HCT116 (cell line): ENCODE measurements at regions not wholly inside any gene's neighbourhood (a gene's known extent, or its start where the extent isn't known, plus 50 kb on each side); places are given as distances from the start of the nearest gene placed in this dataset.

Experiments used
- ATAC-seq: fragments of 200-7000 bp; cut with Tn5 transposase; 2 replicates; pipeline ENCODE4 v1.9.1; 2020; ENCODE audit warnings: mild to moderate bottlenecking, moderate library complexity
- BruUV-seq: library from RNA; stranded (reverse); fragments of 400-500 nt; replicated peaks from 2 replicates; lab custom pipeline; 2021; lab: Mats Ljungman, UMichigan
- CTCF ChIA-PET: fragments of 300-600 bp; sonication (Branson Sonifier 250); formaldehyde crosslinking; loops from one replicate; lab custom pipeline; 2021; ENCODE audit warnings: antibody characterized with exemption; lab: Charles Lee
- POLR2A ChIA-PET: fragments of 300-600, 350-600 bp; sonication (Branson Sonifier 250); formaldehyde crosslinking; loops from one replicate; lab custom pipeline; 2021; ENCODE audit warnings: antibody characterized with exemption; lab: Charles Lee
- RAD21 ChIA-PET, 2 experiments: fragments of 300-600 bp; sonication (Branson Sonifier 250); formaldehyde crosslinking; loops; one replicate each; lab custom pipeline; 2023; ENCODE audit warnings: low total read pairs in 2 of 2; ENCODE audit not compliant: uncharacterized antibody in 2 of 2, unreplicated experiment in 2 of 2, low non-redundant PET in 1 of 2; lab: Charles Lee
- DNase-seq: peaks from one replicate; pipeline ENCODE4 v3.0.0-alpha.2; 2010; ENCODE audit warnings: low read depth, low spot score
- H2AFZ ChIP-seq: fragments of 200-600 bp; shearing (Covaris generic), sonication (generic); 2 replicates; pipeline ENCODE4 v1.6.1; 2017; ENCODE audit warnings: low read depth, mixed run types, mixed read lengths, antibody characterized with exemption, low read length; ENCODE audit not compliant: poor library complexity, severe bottlenecking
- H3K27ac ChIP-seq: 2 replicates; pipeline ENCODE4 v1.5.1; 2012; ENCODE audit warnings: low read depth, low read length
- H3K27me3 ChIP-seq: fragments of 200-600 bp; sonication (generic); 2 replicates; pipeline ENCODE4 v1.6.1; 2016; ENCODE audit warnings: mixed run types, low read length, mixed read lengths; ENCODE audit not compliant: insufficient read depth
- H3K36me3 ChIP-seq, 2 experiments: fragments of 200-500 bp in 1 of 2; fragments of 200-600 bp in 1 of 2; sonication (Bioruptor generic) in 1 of 2; sonication (generic) in 1 of 2; 2 replicates each; pipeline versions ENCODE4 v1.5.1 to v1.6.1; 2014 to 2016; ENCODE audit warnings: low read length in 2 of 2, inconsistent platforms in 1 of 2, mixed read lengths in 1 of 2, mixed run types in 1 of 2; ENCODE audit not compliant: insufficient read depth in 2 of 2, control insufficient read depth in 1 of 2
- H3K4me1 ChIP-seq, 2 experiments: fragments of 200-600 bp in 1 of 2; sonication (generic) in 1 of 2; 2 replicates each; pipeline versions ENCODE4 v1.5.1 to v1.6.1; 2012 to 2017; ENCODE audit warnings: low read length in 2 of 2, inconsistent platforms in 1 of 2, mild to moderate bottlenecking in 1 of 2, mixed read lengths in 1 of 2, mixed run types in 1 of 2, moderate library complexity in 1 of 2; ENCODE audit not compliant: insufficient read depth in 2 of 2, control insufficient read depth in 1 of 2
- H3K4me2 ChIP-seq: fragments of 200-600 bp; sonication (generic); 2 replicates; pipeline ENCODE4 v1.6.1; 2017; ENCODE audit warnings: mixed run types, low read length, mixed read lengths
- H3K4me3 ChIP-seq, 2 experiments: fragments of 200-600 bp in 1 of 2; sonication (generic) in 1 of 2; replicated peaks in 1 of 2; 2 replicates each; pipeline ENCODE4 v1.5.1; 2011 to 2016; ENCODE audit warnings: low read length in 2 of 2, control low read depth in 1 of 2, low read depth in 1 of 2, mild to moderate bottlenecking in 1 of 2, mixed read lengths in 1 of 2, mixed run types in 1 of 2
- H3K79me2 ChIP-seq: fragments of 200-600 bp; sonication (generic); 2 replicates; pipeline ENCODE4 v1.6.1; 2017; ENCODE audit warnings: mild to moderate bottlenecking, mixed run types, low read length, moderate library complexity, mixed read lengths; ENCODE audit not compliant: insufficient read depth
- H3K9ac ChIP-seq: fragments of 200-600 bp; sonication (generic); 2 replicates; pipeline ENCODE4 v1.6.1; 2016; ENCODE audit warnings: low read length, mixed read lengths
- H3K9me2 ChIP-seq: fragments of 200-600 bp; sonication (generic), shearing (Covaris generic); 2 replicates; pipeline ENCODE4 v1.6.1; 2017; ENCODE audit warnings: mixed run types, mild to moderate bottlenecking, moderate library complexity; ENCODE audit not compliant: insufficient read depth
- H3K9me3 ChIP-seq, 2 experiments: fragments of 200-500 bp in 1 of 2; fragments of 200-600 bp in 1 of 2; sonication (Bioruptor generic) in 1 of 2; sonication (generic) in 1 of 2; 2 replicates each; pipeline ENCODE4 v1.6.1; 2014 to 2017; ENCODE audit warnings: low read length in 2 of 2, mixed read lengths in 2 of 2, inconsistent platforms in 1 of 2, low read depth in 1 of 2, mild to moderate bottlenecking in 1 of 2, mixed run types in 1 of 2, moderate library complexity in 1 of 2; ENCODE audit not compliant: control insufficient read depth in 1 of 2, insufficient read depth in 1 of 2
- H4K20me1 ChIP-seq: fragments of 200-600 bp; sonication (generic), shearing (Covaris generic); 2 replicates; pipeline ENCODE4 v1.6.1; 2017; ENCODE audit warnings: mixed run types, mild to moderate bottlenecking, moderate library complexity; ENCODE audit not compliant: insufficient read depth
- ELF1 ChIP-seq: IDR thresholded peaks from 2 replicates; pipeline ENCODE4 v1.6.1; 2012; ENCODE audit warnings: low read depth, borderline replicate concordance
- EZH2phosphoT487 ChIP-seq: fragments of 200-600 bp; IDR thresholded peaks from 2 replicates; pipeline ENCODE4 v1.6.1; 2018; ENCODE audit warnings: antibody characterized with exemption, borderline replicate concordance
- POLR2A ChIP-seq: IDR thresholded peaks from 2 replicates; pipeline ENCODE4 v1.7.0; 2011; ENCODE audit warnings: borderline replicate concordance; ENCODE audit not compliant: insufficient read depth, insufficient read length; ENCODE audit errors: extremely low read depth
- POLR2AphosphoS5 ChIP-seq: IDR thresholded peaks from 2 replicates; pipeline ENCODE4 v1.6.1; 2011; ENCODE audit warnings: mild to moderate bottlenecking, low read depth, low read length, moderate library complexity
- RAD21 ChIP-seq: IDR thresholded peaks from 2 replicates; pipeline ENCODE4 v1.6.1; 2012; ENCODE audit warnings: low read depth, mild to moderate bottlenecking
- SRF ChIP-seq: IDR thresholded peaks from 2 replicates; pipeline ENCODE4 v1.6.1; 2012; ENCODE audit warnings: low read depth
- YY1 ChIP-seq: IDR thresholded peaks from 2 replicates; pipeline ENCODE4 v1.6.1; 2011; ENCODE audit warnings: low read length, low read depth, moderate library complexity, mild to moderate bottlenecking; ENCODE audit not compliant: insufficient replicate concordance; ENCODE audit errors: extremely low read depth
- ZNF274 ChIP-seq: fragments of 200-500 bp; sonication (Bioruptor generic); IDR thresholded peaks from 2 replicates; pipeline ENCODE4 v1.6.1; 2014; ENCODE audit warnings: mild to moderate bottlenecking, low read depth, low read length, inconsistent platforms
- intact Hi-C: fragments of 100-400 bp; cut with micrococcal nuclease; formaldehyde crosslinking; loops from 2 replicates; pipeline ENCODE4 v1.10.0; 2022
- TF ChIP-seq, protein P1 (sequence below), 3 experiments: fragments of 200-600 bp in 1 of 3; sonication (generic) in 1 of 3; IDR thresholded peaks in 2 of 3; conservative IDR thresholded peaks in 1 of 3; 2 replicates each; pipeline ENCODE4 v1.5.1; 2012 to 2017; ENCODE audit warnings: low read depth in 2 of 3, low read length in 2 of 3, antibody characterized with exemption in 1 of 3, borderline replicate concordance in 1 of 3, control low read depth in 1 of 3, mild to moderate bottlenecking in 1 of 3, mixed read lengths in 1 of 3, mixed run types in 1 of 3, moderate library complexity in 1 of 3; ENCODE audit not compliant: insufficient read depth in 1 of 3
- TF ChIP-seq, protein P2 (sequence below): IDR thresholded peaks from 2 replicates; pipeline ENCODE4 v1.6.1; 2012; ENCODE audit warnings: low read depth
- TF ChIP-seq, protein P3 (sequence below): IDR thresholded peaks from 2 replicates; pipeline ENCODE4 v1.6.1; 2012
- TF ChIP-seq, protein P4 (sequence below): IDR thresholded peaks from 2 replicates; pipeline ENCODE4 v1.6.1; 2011; ENCODE audit warnings: mild to moderate bottlenecking, low read length, moderate library complexity; ENCODE audit not compliant: insufficient replicate concordance; ENCODE audit errors: extremely low read depth
- TF ChIP-seq, protein P5 (sequence below): IDR thresholded peaks from 2 replicates; pipeline ENCODE4 v1.6.1; 2012

DNA sequence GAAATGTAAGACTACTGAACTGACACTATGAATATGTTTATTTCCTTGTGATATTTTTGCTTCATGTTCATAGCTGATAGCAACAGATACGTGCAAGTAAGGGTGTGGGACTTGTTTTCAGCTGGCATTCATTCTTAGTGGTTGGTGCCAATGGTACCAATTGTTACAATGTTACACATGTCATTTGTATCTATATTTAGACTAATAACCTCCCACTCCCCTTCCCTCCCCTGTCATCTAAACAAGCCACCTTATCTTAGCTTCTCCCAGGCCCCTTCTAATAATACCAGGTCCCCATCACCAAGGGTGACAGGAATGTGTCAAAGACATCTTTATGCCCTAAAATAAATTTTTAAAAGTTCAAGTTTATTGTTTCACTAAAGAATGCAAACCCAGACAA, 294.7 kb upstream of the FAM98A start:
- H2AFZ ChIP-seq, result no peak overlapping the region
- intact Hi-C loops, result no loop called here
- H3K9ac ChIP-seq, result no peak overlapping the region
- ChIA-PET POLR2A (no interaction called here), RAD21 (no interaction called here)
- H3K4me3 ChIP-seq, result no peak overlapping the region
- no peaks in the 10 kb centered on the region for H3K9me2 ChIP-seq
- H3K27me3 ChIP-seq, result no peaks in the 10 kb centered on the region
- H3K9me3 ChIP-seq, result no peaks in the 10 kb centered on the region
- no peak for ATAC-seq
- H3K4me1 ChIP-seq, result no peaks in the 10 kb centered on the region
- TF ChIP-seq POLR2AphosphoS5 (no peak), YY1 (no peak), RAD21 (no peak), ELF1 (no peak), ZNF274 (no peak), SRF (no peak), EZH2phosphoT487 (no peak), POLR2A (no peak)
- TF ChIP-seq, protein P1, sequence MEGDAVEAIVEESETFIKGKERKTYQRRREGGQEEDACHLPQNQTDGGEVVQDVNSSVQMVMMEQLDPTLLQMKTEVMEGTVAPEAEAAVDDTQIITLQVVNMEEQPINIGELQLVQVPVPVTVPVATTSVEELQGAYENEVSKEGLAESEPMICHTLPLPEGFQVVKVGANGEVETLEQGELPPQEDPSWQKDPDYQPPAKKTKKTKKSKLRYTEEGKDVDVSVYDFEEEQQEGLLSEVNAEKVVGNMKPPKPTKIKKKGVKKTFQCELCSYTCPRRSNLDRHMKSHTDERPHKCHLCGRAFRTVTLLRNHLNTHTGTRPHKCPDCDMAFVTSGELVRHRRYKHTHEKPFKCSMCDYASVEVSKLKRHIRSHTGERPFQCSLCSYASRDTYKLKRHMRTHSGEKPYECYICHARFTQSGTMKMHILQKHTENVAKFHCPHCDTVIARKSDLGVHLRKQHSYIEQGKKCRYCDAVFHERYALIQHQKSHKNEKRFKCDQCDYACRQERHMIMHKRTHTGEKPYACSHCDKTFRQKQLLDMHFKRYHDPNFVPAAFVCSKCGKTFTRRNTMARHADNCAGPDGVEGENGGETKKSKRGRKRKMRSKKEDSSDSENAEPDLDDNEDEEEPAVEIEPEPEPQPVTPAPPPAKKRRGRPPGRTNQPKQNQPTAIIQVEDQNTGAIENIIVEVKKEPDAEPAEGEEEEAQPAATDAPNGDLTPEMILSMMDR (IDR thresholded peaks at IDR 0.05 in 2 of 3, conservative IDR thresholded peaks at IDR 0.05 in 1 of 3; ENCODE audit: borderline replicate concordance in 1 of 3, insufficient read depth in 1 of 3, low read depth in 2 of 3, low read length in 2 of 3), result no peak
- TF ChIP-seq, protein P2, sequence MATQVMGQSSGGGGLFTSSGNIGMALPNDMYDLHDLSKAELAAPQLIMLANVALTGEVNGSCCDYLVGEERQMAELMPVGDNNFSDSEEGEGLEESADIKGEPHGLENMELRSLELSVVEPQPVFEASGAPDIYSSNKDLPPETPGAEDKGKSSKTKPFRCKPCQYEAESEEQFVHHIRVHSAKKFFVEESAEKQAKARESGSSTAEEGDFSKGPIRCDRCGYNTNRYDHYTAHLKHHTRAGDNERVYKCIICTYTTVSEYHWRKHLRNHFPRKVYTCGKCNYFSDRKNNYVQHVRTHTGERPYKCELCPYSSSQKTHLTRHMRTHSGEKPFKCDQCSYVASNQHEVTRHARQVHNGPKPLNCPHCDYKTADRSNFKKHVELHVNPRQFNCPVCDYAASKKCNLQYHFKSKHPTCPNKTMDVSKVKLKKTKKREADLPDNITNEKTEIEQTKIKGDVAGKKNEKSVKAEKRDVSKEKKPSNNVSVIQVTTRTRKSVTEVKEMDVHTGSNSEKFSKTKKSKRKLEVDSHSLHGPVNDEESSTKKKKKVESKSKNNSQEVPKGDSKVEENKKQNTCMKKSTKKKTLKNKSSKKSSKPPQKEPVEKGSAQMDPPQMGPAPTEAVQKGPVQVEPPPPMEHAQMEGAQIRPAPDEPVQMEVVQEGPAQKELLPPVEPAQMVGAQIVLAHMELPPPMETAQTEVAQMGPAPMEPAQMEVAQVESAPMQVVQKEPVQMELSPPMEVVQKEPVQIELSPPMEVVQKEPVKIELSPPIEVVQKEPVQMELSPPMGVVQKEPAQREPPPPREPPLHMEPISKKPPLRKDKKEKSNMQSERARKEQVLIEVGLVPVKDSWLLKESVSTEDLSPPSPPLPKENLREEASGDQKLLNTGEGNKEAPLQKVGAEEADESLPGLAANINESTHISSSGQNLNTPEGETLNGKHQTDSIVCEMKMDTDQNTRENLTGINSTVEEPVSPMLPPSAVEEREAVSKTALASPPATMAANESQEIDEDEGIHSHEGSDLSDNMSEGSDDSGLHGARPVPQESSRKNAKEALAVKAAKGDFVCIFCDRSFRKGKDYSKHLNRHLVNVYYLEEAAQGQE, result no peak
- TF ChIP-seq, protein P3, sequence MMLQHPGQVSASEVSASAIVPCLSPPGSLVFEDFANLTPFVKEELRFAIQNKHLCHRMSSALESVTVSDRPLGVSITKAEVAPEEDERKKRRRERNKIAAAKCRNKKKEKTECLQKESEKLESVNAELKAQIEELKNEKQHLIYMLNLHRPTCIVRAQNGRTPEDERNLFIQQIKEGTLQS, result no peak
- TF ChIP-seq, protein P4, sequence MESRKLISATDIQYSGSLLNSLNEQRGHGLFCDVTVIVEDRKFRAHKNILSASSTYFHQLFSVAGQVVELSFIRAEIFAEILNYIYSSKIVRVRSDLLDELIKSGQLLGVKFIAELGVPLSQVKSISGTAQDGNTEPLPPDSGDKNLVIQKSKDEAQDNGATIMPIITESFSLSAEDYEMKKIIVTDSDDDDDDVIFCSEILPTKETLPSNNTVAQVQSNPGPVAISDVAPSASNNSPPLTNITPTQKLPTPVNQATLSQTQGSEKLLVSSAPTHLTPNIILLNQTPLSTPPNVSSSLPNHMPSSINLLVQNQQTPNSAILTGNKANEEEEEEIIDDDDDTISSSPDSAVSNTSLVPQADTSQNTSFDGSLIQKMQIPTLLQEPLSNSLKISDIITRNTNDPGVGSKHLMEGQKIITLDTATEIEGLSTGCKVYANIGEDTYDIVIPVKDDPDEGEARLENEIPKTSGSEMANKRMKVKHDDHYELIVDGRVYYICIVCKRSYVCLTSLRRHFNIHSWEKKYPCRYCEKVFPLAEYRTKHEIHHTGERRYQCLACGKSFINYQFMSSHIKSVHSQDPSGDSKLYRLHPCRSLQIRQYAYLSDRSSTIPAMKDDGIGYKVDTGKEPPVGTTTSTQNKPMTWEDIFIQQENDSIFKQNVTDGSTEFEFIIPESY, result no peak
- TF ChIP-seq, protein P5, sequence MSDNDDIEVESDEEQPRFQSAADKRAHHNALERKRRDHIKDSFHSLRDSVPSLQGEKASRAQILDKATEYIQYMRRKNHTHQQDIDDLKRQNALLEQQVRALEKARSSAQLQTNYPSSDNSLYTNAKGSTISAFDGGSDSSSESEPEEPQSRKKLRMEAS, result no peak
- TF ChIP-seq, all 23 proteins: peak for 0
- no TSS peak for BruUV-seq
- CTCF ChIA-PET, result no interaction called here
- no peaks in the 10 kb centered on the region for H4K20me1 ChIP-seq
- no peak overlapping the region for H3K4me2 ChIP-seq
- no peaks in the 10 kb centered on the region for H3K79me2 ChIP-seq
- H3K36me3 ChIP-seq, result no peaks in the 10 kb centered on the region
- no peak overlapping the region for H3K27ac ChIP-seq
- DNase-seq, result no peak
